Sciatic nerve (tissue), 2 donors: ENCODE measurements at regions not wholly inside any gene's neighbourhood (a gene's known extent, or its start where the extent isn't known, plus 50 kb on each side); places are given as distances from the start of the nearest gene placed in this dataset.
A peak's percentile ranks its signal among the peaks of the same experiment; 100 is the strongest.

Source experiments
- ATAC-seq: fragments of 200-7000 bp; cut with Tn5 transposase; one replicate; pipeline ENCODE4 v1.9.1; 2020; ENCODE audit warnings: mild to moderate bottlenecking, moderate library complexity
- DNase-seq: peaks from one replicate; pipeline ENCODE4 v3.0.0-alpha.2; 2020; ENCODE audit warnings: low spot score
- intact Hi-C: fragments of 100-400 bp; cut with DNase I; formaldehyde crosslinking; loops from one replicate; pipeline ENCODE4 v1.14.2; 2022
- donor health status: DM: no; HTN: no; CAD: no.
- donor health status: DM: no; HTN: no; CAD: no.

DNA sequence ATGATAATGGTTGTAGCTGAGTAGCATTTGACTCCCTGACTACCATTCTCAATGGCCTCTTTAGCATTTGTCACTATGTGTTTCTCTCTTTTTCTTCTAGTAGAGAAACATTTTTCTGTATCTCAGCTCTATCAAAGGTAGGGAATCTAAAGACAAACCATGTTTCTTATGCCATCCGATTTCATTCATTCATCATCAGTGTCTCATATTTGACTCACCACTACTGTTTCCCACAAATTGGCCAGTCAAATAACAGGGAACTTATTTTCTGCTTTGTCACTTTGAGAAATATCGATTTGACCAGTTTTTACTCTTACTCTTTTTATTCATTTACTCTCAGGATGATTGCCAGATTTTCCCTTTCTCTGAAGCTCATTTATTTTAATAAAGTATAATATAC lies 282.3 kb downstream of the TMEM167A start:
- DNase-seq, result no peak
- no peak for ATAC-seq
- intact Hi-C loops, result no loop called here

DNA sequence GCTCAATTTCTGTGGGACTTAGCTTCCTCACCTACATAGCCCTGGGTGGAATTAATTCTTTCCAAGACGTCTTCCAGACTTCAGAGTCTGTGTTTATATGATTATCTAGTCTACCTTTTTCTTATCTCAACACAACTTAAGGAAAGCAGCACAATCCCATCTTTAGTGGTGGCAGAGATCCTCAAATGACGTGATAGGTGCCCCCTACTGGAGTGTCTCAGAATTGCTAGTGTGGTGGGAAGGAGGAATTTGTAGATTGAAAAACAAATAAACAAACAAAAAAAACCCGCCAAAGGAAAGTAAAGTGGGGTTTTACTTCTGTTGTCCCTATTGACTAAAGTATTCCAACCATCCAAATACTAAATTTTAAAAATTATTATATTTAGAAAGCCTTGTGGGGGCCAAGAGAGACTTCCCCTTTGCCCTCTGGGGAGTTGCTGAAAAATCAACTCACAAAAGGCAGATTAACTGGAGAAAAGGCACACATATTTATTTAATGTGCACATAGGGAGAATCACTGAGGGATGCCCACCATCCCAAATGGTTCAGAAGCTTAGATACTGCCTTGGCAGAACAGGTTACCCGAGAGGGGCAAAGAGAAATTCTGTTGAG lies 283.3 kb downstream of the TMEM167A start:
- no peak for ATAC-seq
- intact Hi-C loops, result no loop called here
- no peak for DNase-seq

- DNase-seq, result no peak
- intact Hi-C loops, result no loop called here
- no peak for ATAC-seq
These were observed 285.1 kb downstream of the TMEM167A start for GRCh38 chr5:82792096-82792495.

GRCh38 chr5:82789095-82789494 lies 288.1 kb downstream of the TMEM167A start:
- intact Hi-C loops, result no loop called here
- no peak for ATAC-seq
- no peak for DNase-seq

- intact Hi-C loops, result no loop called here
- no peak for DNase-seq
These were observed 290.4 kb downstream of the TMEM167A start for GRCh38 chr5:82786748-82787147.

DNA sequence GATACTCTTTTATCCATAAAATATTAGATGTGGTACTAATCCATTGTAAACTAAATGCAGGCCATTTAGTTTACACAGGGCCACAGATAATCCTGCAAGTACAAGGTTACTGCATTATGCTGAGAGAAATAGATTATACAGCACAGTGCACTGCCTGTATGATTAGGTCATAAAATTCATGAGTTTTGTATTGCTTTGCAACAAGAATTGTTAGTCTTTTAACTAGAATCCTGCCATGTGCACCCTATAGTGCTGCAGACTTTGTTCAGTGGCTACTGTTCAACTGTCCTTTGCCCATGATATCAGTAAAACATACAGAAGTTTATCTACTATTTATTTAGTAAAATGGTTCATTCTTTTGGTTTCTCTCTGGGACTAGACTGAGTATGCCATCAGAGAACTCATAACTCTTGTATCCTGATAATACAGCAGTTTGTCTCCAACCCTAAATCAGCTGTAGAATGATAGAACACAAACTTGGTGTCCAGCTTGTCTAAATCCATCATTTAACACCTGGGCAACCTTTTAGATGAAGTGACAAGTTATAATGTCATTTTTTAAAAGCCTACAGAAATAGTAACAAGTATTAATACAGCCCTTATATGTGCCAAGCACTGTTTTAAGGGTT lies 291.2 kb downstream of the TMEM167A start:
- intact Hi-C loops, result no loop called here
- no peak for ATAC-seq

More at GRCh38 chr5:82786748-82787147, 290.4 kb downstream of the TMEM167A start:
- no peak for ATAC-seq

GRCh38 chr5:82785456-82785855 lies 291.7 kb downstream of the TMEM167A start:
- intact Hi-C loops, result no loop called here
- no peak for ATAC-seq

More for the DNA sequence above, 291.2 kb downstream of the TMEM167A start:
- DNase-seq, result no peak

GRCh38 chr5:82784521-82784920 lies 292.7 kb downstream of the TMEM167A start:
- ATAC-seq (no peak), DNase-seq (no peak)
- intact Hi-C loops, result no loop called here

More at GRCh38 chr5:82785456-82785855, 291.7 kb downstream of the TMEM167A start:
- no peak for DNase-seq

DNA sequence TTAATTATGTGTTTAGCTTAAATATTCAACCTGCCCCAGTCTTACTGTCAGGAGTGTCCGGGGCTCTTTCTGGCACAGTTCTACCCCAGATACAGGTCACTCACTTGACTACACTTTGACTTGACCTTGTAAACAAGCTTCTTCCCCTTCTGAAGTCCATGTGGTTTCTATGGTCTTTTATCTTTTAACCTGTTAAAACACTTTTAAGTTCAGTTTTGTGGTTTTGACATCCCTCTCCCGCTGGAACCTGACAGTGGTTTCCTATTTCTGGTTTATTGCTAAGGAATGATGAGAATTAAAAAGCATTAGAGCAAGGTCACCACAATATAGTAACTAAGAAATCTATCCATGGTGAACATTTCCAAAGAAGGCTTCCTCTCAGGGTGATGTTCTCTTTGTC lies 300.1 kb downstream of the TMEM167A start:
- intact Hi-C loops, result no loop called here
- DNase-seq (no peak), ATAC-seq (no peak)

- ATAC-seq (peak; percentile 65), DNase-seq (no peak)
- intact Hi-C loops, result no loop called here
These were observed 304.9 kb downstream of the TMEM167A start for GRCh38 chr5:82772281-82772680.

DNA sequence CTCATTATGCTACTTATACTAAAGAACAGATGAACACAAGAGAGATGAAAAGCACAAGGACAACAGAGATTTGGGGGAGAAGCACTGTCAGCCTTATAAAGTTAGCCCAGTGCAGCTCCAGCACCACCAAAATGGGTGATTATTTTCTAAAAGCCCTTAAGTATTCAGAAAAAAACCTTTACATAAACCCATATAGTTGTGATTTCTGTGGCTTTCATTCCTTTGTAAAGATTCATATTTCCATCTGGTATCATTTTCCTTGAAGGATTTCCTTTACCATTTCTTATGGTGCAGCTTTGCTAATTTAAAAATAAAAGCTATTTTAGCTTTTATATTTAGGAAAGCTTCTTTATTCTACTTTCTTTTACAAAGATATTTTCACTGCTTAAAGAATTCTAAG lies 311.0 kb downstream of the TMEM167A start:
- DNase-seq (no peak), ATAC-seq (no peak)
- intact Hi-C loops, result no loop called here

DNA sequence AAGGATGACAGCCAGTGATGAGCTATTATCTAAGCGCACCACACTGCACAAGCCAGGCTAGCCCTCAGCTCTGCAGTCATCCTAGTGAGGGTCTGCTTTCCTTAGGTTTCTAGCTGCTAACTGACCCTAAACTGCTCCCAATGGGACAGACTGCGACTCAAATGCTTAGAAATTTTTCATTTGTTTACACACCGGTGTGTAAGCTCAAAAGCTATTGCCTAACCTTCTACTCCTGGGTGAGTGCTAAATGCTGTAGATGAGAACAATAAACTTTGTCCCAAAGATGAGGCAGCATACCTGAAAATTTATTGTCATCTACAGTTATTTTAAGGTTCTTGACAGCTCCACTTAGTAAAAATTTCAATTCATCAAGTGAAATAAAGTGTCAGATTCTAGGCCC lies 311.4 kb downstream of the TMEM167A start:
- intact Hi-C loops, result no loop called here
- ATAC-seq (no peak), DNase-seq (no peak)

- no peak for DNase-seq
- intact Hi-C loops, result no loop called here
- no peak for ATAC-seq
These were observed 316.3 kb downstream of the TMEM167A start for GRCh38 chr5:82760856-82761255.

GRCh38 chr5:82758881-82759280 lies 318.3 kb downstream of the TMEM167A start:
- intact Hi-C loops, result no loop called here
- ATAC-seq (no peak), DNase-seq (no peak)

GRCh38 chr5:82754759-82755158 lies 322.4 kb downstream of the TMEM167A start:
- DNase-seq, result no peak
- intact Hi-C loops, result no loop called here
- ATAC-seq, result no peak

DNA sequence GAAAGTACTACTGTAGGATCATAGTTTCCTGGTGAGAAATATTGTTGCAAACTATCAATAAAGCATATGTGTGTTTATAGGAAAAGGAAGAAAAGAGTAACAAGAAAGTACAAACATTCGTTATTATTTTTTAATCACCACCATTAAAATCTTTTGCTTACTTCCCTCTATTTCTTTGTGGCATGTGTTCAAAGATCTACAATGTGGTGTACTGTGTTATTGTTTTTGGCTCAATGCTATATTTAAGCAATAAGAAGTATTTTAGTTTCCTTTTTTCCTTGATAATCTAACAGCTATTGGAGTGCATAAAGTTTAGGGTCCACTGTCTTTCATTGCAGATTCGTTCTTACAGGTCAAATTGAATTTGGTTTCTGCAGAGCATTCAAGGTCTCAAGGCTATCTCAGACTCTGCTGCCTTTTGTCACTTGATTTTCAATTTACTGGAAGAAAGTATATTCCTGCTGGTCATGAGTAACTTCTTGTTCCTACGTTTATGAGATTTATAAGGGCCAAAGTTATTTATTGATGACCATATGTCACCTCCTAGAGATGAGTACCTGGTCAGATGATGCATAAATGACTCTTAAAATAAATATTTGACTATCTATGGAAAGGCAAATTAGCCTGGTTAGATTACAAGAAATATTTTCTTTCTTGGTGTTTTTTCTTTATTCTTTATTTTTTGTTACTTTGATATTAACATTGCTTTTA lies 323.0 kb downstream of the TMEM167A start:
- ATAC-seq, result no peak
- DNase-seq, result no peak
- intact Hi-C loops, result no loop called here

DNA sequence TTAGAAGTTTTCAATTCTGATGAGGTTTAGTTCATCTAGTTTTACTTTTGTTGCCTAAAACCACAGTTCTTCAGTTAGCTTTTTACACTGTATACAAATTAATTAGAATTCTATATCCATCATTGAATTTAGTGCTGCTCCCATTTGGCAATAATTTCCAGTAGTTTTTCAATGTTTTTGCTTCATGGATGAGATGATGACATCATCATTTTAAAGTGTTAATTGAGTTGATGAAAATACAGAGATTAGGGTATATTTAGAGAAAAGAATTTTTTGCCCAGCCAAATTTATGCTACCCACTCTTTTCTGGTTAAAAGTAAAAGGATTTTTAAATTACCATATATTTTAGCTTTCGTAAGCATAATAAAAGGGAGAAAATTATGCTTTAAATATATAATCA lies 323.8 kb downstream of the TMEM167A start:
- intact Hi-C loops, result no loop called here
- DNase-seq (no peak), ATAC-seq (no peak)

GRCh38 chr5:82749461-82749820 lies 327.8 kb downstream of the TMEM167A start:
- ATAC-seq, result peak; percentile 82
- intact Hi-C loops, result no loop called here
- DNase-seq, result no peak

- DNase-seq (no peak), ATAC-seq (peak; percentile 19)
- intact Hi-C loops, result no loop called here
These were observed 328.3 kb downstream of the TMEM167A start for GRCh38 chr5:82748688-82749460.

- intact Hi-C loops, result no loop called here
- no peak for DNase-seq
- ATAC-seq, result no peak
These were observed 329.2 kb downstream of the TMEM167A start for GRCh38 chr5:82747986-82748385.
